MCF 10A (cell line): ENCODE measurements at regions not wholly inside any gene's neighbourhood (a gene's known extent, or its start where the extent isn't known, plus 50 kb on each side); places are given as distances from the start of the nearest gene placed in this dataset.

Source experiments
- BruUV-seq: library from RNA; stranded (reverse); fragments of 400-500 nt; replicated peaks from 2 replicates; lab custom pipeline; 2021; lab: Mats Ljungman, UMichigan
- CTCF ChIA-PET: fragments of 300-600 bp; sonication (Branson Sonifier 250); formaldehyde crosslinking; extraction: SDS; loops from one replicate; lab custom pipeline; 2021; ENCODE audit warnings: antibody characterized with exemption, inconsistent platforms; lab: Yijun Ruan, JAX
- POLR2A ChIA-PET: fragments of 300-600, 350-650 bp; sonication (Branson Sonifier 250); formaldehyde crosslinking; extraction: SDS; loops from one replicate; lab custom pipeline; 2020; ENCODE audit warnings: antibody characterized with exemption, inconsistent platforms; lab: Yijun Ruan, JAX
- DNase-seq: peaks from one replicate; pipeline ENCODE4 v3.0.0-alpha.2; 2018; ENCODE audit not compliant: unreplicated experiment
- H3K27ac Mint-ChIP-seq: one replicate; pipeline ENCODE4 v1.8.0; 2022; ENCODE audit warnings: mild to moderate bottlenecking, low read depth, mixed read lengths; ENCODE audit not compliant: unreplicated experiment
- H3K27me3 Mint-ChIP-seq: one replicate; pipeline ENCODE4 v1.8.0; 2022; ENCODE audit warnings: mixed read lengths; ENCODE audit not compliant: insufficient read depth, unreplicated experiment
- H3K36me3 Mint-ChIP-seq: one replicate; pipeline ENCODE4 v1.8.0; 2022; ENCODE audit warnings: mild to moderate bottlenecking, moderate library complexity, mixed read lengths; ENCODE audit not compliant: insufficient read depth, unreplicated experiment
- H3K4me1 Mint-ChIP-seq: one replicate; pipeline ENCODE4 v1.8.0; 2022; ENCODE audit warnings: mixed read lengths; ENCODE audit not compliant: insufficient read depth, unreplicated experiment
- H3K4me3 Mint-ChIP-seq: one replicate; pipeline ENCODE4 v1.8.0; 2022; ENCODE audit warnings: mild to moderate bottlenecking, moderate library complexity, mixed read lengths; ENCODE audit not compliant: unreplicated experiment
- H3K9me3 Mint-ChIP-seq: one replicate; pipeline ENCODE4 v1.8.0; 2022; ENCODE audit warnings: mixed read lengths; ENCODE audit not compliant: unreplicated experiment
- CTCF ChIP-seq: fragments of 200-600 bp; IDR thresholded peaks from one replicate; pipeline ENCODE4 v1.8.0; 2022; ENCODE audit warnings: antibody characterized with exemption, mild to moderate bottlenecking; ENCODE audit not compliant: unreplicated experiment
- intact Hi-C: fragments of 100-400 bp; cut with micrococcal nuclease; formaldehyde crosslinking; loops from 2 replicates; pipeline ENCODE4 v1.14.1; 2022

DNA sequence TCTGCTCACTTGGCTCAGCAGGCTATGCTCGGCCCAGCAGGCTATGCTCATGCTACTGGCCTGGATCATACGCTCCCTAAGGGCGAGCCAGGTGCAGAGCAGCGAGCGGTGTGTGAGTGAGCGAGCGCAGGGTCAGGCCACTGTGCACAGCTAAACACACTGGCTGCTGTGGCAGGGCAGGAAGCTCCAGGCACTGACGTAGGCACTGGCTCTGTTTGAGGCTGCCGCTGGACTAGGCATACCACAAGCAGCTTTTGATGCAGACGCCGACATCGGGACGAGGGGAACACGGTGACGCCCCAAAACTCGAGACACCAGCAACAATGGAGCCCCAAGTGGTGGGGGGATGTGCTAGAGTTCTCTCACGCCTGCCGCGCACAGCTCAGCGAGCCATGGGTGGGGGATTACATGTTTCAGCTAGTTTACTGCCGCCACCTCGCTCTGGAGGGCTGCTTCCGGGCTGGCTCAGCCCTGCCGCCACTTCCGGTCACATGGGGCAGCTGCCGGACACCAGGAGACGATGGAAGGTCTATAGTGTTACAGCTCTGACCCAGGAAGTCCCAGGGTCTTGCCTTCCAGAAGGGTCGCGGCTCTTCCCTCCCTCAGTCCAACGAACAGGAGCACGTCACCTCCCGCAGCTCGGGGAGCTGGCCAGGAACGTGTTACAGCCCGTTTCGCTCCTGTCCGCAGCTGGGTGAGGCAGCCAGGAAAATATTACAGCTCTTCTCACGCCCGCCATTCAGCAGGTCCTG, 1176.9 kb upstream of the LRRTM1 start:
- no peaks in the 10 kb centered on the region for H3K36me3 Mint-ChIP-seq

GRCh38 chr2:81467096-81467495, 1162.5 kb upstream of the LRRTM1 start:
- H3K4me1 Mint-ChIP-seq = no peaks in the 10 kb centered on the region
- intact Hi-C loops = no loop called here
- DNase-seq = no peak
- no peaks in the 10 kb centered on the region for H3K27me3 Mint-ChIP-seq
- H3K36me3 Mint-ChIP-seq = no peaks in the 10 kb centered on the region
- H3K27ac Mint-ChIP-seq = no peak overlapping the region
- peaks cover 18% of the 10 kb centered on the region for H3K9me3 Mint-ChIP-seq
- ChIA-PET POLR2A (no interaction called here), CTCF (no interaction called here)
- H3K4me3 Mint-ChIP-seq = no peak overlapping the region
- BruUV-seq = no TSS peak
- no peak for TF ChIP-seq CTCF

More for the DNA sequence above, 1176.9 kb upstream of the LRRTM1 start:
- TF ChIP-seq CTCF = no peak
- no peak overlapping the region for H3K27ac Mint-ChIP-seq
- BruUV-seq = no TSS peak
- H3K4me1 Mint-ChIP-seq = no peaks in the 10 kb centered on the region
- CTCF ChIA-PET = no interaction called here
- POLR2A ChIA-PET = interaction anchor here (0.7 kb wide), 1 partner anchor 257 kb away, joined by 5 read pairs; no protein-coding TSS in a partner anchor
- intact Hi-C loops = no loop called here
- no peak for DNase-seq
- H3K4me3 Mint-ChIP-seq = no peak overlapping the region
- no peaks in the 10 kb centered on the region for H3K9me3 Mint-ChIP-seq
- no peaks in the 10 kb centered on the region for H3K27me3 Mint-ChIP-seq

- no peak for DNase-seq
- H3K9me3 Mint-ChIP-seq = peaks cover 14% of the 10 kb centered on the region
- H3K27me3 Mint-ChIP-seq = no peaks in the 10 kb centered on the region
- TF ChIP-seq CTCF = no peak
- H3K27ac Mint-ChIP-seq = no peak overlapping the region
- no TSS peak for BruUV-seq
- ChIA-PET CTCF (no interaction called here), POLR2A (no interaction called here)
- no peaks in the 10 kb centered on the region for H3K4me1 Mint-ChIP-seq
- intact Hi-C loops = no loop called here
- H3K36me3 Mint-ChIP-seq = no peaks in the 10 kb centered on the region
- H3K4me3 Mint-ChIP-seq = no peak overlapping the region
Measured at GRCh38 chr2:81462420-81462819, 1157.9 kb upstream of the LRRTM1 start.

GRCh38 chr2:81445176-81445575, 1140.6 kb upstream of the LRRTM1 start:
- H3K4me3 Mint-ChIP-seq = no peak overlapping the region
- POLR2A ChIA-PET = no interaction called here
- H3K27ac Mint-ChIP-seq = no peak overlapping the region
- TF ChIP-seq CTCF = no peak
- no peaks in the 10 kb centered on the region for H3K27me3 Mint-ChIP-seq
- H3K4me1 Mint-ChIP-seq = no peaks in the 10 kb centered on the region
- DNase-seq = no peak
- no peaks in the 10 kb centered on the region for H3K36me3 Mint-ChIP-seq
- CTCF ChIA-PET = no interaction called here
- BruUV-seq = no TSS peak
- no peaks in the 10 kb centered on the region for H3K9me3 Mint-ChIP-seq
- intact Hi-C loops = no loop called here
